ENCODE measurements at regions not wholly inside any gene's neighbourhood (a gene's known extent, or its start where the extent isn't known, plus 50 kb on each side); places are given as distances from the start of the nearest gene placed in this dataset.

DNA sequence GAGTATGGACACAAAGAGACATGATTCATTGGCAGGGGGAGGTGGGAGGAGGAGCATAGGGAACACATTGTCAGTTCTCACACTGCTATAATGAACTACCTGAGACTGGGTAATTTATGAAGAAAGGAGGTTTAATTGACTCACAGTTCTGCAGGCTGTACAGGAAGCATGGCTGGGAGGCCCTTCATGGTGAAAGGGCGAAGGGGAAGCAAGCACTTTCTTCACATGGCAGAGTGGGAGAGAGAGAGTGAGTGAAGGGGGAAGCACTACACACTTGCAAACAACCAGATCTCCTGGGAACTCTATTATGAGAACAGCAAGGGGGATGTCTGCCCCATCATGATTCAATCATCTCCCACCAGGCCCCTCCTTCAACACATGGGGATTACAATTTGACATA, 391.8 kb downstream of the BMP4 start:
- Histone ChIP-seq H4K20me1 (replicated peaks; ENCODE audit: insufficient read depth) (no peaks in the 10 kb centered on the region), H3K4me2 (no peak overlapping the region), H3K4me3 (no peak overlapping the region), H2AFZ (no peak overlapping the region), H3K79me2 (replicated peaks; ENCODE audit: insufficient read depth) (no peaks in the 10 kb centered on the region), H3K36me3 (ENCODE audit: insufficient read depth) (peaks cover 8% of the 10 kb centered on the region; the same call in 1 of the 2 replicates), H3K4me1 (ENCODE audit: insufficient read depth) (no peaks in the 10 kb centered on the region), H3K9me2 (ENCODE audit: insufficient read depth) (peaks cover 3% of the 10 kb centered on the region; the same call in 1 of the 2 replicates), H3F3A (replicated peaks; ENCODE audit: low read depth) (no peaks in the 10 kb centered on the region), H3K27me3 (ENCODE audit: insufficient read depth) (no peaks in the 10 kb centered on the region), H3K27ac (ENCODE audit: low read depth) (no peak overlapping the region)
- Mint-ChIP-seq H3K4me3 (no peak overlapping the region), H3K4me1 (peaks cover 9% of the 10 kb centered on the region), H3K27ac (no peak overlapping the region), H3K9me3 (peaks cover 23% of the 10 kb centered on the region), H3K36me3 (ENCODE audit: low read depth) (peaks cover 7% of the 10 kb centered on the region; the same call in 2 of the 3 replicates), H3K27me3 (ENCODE audit: insufficient read depth, low read depth, poor library complexity) (no peaks in the 10 kb centered on the region)
- TF ChIP-seq NANOG (IDR thresholded peaks at IDR 0.05; ENCODE audit: borderline replicate concordance) (no peak), CREB1 (CRISPR knock-in tag; IDR thresholded peaks at IDR 0.05; ENCODE audit: low read depth) (no peak), ZNF114 (CRISPR knock-in tag; IDR thresholded peaks at IDR 0.05) (no peak), EZH2phosphoT487 (IDR thresholded peaks at IDR 0.05; ENCODE audit: unreplicated experiment) (no peak), JUNB (IDR thresholded peaks at IDR 0.05; ENCODE audit: unreplicated experiment) (no peak), POLR2AphosphoS5 (IDR thresholded peaks at IDR 0.05; ENCODE audit: low read depth) (no peak), ZNF331 (CRISPR knock-in tag; IDR thresholded peaks at IDR 0.05; ENCODE audit: low read depth) (no peak), EZH2 (IDR thresholded peaks at IDR 0.05; ENCODE audit: low read depth, unreplicated experiment) (no peak), STAT1 (IDR thresholded peaks at IDR 0.05; ENCODE audit: unreplicated experiment) (no peak)
- TF ChIP-seq, protein P1, sequence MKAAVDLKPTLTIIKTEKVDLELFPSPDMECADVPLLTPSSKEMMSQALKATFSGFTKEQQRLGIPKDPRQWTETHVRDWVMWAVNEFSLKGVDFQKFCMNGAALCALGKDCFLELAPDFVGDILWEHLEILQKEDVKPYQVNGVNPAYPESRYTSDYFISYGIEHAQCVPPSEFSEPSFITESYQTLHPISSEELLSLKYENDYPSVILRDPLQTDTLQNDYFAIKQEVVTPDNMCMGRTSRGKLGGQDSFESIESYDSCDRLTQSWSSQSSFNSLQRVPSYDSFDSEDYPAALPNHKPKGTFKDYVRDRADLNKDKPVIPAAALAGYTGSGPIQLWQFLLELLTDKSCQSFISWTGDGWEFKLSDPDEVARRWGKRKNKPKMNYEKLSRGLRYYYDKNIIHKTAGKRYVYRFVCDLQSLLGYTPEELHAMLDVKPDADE (IDR thresholded peaks at IDR 0.05), result no peak
- TF ChIP-seq, protein P2, sequence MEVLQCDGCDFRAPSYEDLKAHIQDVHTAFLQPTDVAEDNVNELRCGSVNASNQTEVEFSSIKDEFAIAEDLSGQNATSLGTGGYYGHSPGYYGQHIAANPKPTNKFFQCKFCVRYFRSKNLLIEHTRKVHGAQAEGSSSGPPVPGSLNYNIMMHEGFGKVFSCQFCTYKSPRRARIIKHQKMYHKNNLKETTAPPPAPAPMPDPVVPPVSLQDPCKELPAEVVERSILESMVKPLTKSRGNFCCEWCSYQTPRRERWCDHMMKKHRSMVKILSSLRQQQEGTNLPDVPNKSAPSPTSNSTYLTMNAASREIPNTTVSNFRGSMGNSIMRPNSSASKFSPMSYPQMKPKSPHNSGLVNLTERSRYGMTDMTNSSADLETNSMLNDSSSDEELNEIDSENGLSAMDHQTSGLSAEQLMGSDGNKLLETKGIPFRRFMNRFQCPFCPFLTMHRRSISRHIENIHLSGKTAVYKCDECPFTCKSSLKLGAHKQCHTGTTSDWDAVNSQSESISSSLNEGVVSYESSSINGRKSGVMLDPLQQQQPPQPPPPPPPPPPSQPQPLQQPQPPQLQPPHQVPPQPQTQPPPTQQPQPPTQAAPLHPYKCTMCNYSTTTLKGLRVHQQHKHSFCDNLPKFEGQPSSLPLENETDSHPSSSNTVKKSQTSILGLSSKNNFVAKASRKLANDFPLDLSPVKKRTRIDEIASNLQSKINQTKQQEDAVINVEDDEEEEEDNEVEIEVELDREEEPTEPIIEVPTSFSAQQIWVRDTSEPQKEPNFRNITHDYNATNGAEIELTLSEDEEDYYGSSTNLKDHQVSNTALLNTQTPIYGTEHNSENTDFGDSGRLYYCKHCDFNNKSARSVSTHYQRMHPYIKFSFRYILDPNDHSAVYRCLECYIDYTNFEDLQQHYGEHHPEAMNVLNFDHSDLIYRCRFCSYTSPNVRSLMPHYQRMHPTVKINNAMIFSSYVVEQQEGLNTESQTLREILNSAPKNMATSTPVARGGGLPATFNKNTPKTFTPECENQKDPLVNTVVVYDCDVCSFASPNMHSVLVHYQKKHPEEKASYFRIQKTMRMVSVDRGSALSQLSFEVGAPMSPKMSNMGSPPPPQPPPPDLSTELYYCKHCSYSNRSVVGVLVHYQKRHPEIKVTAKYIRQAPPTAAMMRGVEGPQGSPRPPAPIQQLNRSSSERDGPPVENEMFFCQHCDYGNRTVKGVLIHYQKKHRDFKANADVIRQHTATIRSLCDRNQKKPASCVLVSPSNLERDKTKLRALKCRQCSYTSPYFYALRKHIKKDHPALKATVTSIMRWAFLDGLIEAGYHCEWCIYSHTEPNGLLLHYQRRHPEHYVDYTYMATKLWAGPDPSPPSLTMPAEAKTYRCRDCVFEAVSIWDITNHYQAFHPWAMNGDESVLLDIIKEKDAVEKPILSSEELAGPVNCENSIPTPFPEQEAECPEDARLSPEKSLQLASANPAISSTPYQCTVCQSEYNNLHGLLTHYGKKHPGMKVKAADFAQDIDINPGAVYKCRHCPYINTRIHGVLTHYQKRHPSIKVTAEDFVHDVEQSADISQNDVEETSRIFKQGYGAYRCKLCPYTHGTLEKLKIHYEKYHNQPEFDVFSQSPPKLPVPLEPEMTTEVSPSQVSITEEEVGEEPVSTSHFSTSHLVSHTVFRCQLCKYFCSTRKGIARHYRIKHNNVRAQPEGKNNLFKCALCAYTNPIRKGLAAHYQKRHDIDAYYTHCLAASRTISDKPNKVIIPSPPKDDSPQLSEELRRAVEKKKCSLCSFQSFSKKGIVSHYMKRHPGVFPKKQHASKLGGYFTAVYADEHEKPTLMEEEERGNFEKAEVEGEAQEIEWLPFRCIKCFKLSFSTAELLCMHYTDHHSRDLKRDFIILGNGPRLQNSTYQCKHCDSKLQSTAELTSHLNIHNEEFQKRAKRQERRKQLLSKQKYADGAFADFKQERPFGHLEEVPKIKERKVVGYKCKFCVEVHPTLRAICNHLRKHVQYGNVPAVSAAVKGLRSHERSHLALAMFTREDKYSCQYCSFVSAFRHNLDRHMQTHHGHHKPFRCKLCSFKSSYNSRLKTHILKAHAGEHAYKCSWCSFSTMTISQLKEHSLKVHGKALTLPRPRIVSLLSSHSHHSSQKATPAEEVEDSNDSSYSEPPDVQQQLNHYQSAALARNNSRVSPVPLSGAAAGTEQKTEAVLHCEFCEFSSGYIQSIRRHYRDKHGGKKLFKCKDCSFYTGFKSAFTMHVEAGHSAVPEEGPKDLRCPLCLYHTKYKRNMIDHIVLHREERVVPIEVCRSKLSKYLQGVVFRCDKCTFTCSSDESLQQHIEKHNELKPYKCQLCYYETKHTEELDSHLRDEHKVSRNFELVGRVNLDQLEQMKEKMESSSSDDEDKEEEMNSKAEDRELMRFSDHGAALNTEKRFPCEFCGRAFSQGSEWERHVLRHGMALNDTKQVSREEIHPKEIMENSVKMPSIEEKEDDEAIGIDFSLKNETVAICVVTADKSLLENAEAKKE (CRISPR knock-in tag; IDR thresholded peaks at IDR 0.05), result no peak
- TF ChIP-seq, protein P3, sequence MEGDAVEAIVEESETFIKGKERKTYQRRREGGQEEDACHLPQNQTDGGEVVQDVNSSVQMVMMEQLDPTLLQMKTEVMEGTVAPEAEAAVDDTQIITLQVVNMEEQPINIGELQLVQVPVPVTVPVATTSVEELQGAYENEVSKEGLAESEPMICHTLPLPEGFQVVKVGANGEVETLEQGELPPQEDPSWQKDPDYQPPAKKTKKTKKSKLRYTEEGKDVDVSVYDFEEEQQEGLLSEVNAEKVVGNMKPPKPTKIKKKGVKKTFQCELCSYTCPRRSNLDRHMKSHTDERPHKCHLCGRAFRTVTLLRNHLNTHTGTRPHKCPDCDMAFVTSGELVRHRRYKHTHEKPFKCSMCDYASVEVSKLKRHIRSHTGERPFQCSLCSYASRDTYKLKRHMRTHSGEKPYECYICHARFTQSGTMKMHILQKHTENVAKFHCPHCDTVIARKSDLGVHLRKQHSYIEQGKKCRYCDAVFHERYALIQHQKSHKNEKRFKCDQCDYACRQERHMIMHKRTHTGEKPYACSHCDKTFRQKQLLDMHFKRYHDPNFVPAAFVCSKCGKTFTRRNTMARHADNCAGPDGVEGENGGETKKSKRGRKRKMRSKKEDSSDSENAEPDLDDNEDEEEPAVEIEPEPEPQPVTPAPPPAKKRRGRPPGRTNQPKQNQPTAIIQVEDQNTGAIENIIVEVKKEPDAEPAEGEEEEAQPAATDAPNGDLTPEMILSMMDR (conservative IDR thresholded peaks at IDR 0.05; ENCODE audit: low read depth in 2 of 2), result no peak
- TF ChIP-seq, protein P4, sequence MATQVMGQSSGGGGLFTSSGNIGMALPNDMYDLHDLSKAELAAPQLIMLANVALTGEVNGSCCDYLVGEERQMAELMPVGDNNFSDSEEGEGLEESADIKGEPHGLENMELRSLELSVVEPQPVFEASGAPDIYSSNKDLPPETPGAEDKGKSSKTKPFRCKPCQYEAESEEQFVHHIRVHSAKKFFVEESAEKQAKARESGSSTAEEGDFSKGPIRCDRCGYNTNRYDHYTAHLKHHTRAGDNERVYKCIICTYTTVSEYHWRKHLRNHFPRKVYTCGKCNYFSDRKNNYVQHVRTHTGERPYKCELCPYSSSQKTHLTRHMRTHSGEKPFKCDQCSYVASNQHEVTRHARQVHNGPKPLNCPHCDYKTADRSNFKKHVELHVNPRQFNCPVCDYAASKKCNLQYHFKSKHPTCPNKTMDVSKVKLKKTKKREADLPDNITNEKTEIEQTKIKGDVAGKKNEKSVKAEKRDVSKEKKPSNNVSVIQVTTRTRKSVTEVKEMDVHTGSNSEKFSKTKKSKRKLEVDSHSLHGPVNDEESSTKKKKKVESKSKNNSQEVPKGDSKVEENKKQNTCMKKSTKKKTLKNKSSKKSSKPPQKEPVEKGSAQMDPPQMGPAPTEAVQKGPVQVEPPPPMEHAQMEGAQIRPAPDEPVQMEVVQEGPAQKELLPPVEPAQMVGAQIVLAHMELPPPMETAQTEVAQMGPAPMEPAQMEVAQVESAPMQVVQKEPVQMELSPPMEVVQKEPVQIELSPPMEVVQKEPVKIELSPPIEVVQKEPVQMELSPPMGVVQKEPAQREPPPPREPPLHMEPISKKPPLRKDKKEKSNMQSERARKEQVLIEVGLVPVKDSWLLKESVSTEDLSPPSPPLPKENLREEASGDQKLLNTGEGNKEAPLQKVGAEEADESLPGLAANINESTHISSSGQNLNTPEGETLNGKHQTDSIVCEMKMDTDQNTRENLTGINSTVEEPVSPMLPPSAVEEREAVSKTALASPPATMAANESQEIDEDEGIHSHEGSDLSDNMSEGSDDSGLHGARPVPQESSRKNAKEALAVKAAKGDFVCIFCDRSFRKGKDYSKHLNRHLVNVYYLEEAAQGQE (IDR thresholded peaks at IDR 0.05; ENCODE audit: unreplicated experiment), result no peak
- DNase-seq (ENCODE audit: low spot score) (no peak), ATAC-seq (no peak)

Measured in GM23338 (cell line).